ENCODE measurements at regions not wholly inside any gene's neighbourhood (a gene's known extent, or its start where the extent isn't known, plus 50 kb on each side); places are given as distances from the start of the nearest gene placed in this dataset.
A peak's percentile ranks its signal among the peaks of the same experiment; 100 is the strongest.

DNA sequence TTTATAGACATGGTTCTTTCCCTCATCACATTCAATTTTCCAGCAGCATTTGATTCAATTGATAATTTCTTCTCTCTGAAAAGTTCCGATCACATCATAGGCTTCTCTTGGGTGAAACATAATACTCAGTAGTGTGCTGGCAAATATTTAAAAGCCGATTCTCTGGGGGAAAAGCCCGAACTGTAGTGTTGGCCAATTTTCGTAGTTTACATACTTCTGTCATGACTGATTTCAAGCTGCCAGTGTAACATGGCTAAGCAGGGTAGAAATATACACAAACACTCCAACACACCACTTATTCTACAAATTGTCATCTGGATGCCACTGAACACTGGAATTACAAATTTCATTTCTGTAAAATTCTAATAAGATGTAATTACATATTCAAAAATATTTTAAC is 56.1 kb upstream of the FREM2 start:
- no peak for TF ChIP-seq EP300 (IDR thresholded peaks at IDR 0.05)
- TF ChIP-seq, protein P1, sequence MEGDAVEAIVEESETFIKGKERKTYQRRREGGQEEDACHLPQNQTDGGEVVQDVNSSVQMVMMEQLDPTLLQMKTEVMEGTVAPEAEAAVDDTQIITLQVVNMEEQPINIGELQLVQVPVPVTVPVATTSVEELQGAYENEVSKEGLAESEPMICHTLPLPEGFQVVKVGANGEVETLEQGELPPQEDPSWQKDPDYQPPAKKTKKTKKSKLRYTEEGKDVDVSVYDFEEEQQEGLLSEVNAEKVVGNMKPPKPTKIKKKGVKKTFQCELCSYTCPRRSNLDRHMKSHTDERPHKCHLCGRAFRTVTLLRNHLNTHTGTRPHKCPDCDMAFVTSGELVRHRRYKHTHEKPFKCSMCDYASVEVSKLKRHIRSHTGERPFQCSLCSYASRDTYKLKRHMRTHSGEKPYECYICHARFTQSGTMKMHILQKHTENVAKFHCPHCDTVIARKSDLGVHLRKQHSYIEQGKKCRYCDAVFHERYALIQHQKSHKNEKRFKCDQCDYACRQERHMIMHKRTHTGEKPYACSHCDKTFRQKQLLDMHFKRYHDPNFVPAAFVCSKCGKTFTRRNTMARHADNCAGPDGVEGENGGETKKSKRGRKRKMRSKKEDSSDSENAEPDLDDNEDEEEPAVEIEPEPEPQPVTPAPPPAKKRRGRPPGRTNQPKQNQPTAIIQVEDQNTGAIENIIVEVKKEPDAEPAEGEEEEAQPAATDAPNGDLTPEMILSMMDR (IDR thresholded peaks at IDR 0.05) = no peak
- TF ChIP-seq POLR2AphosphoS5 (IDR thresholded peaks at IDR 0.05) = peak; percentile 48
- no peak for TF ChIP-seq POLR2A (IDR thresholded peaks at IDR 0.05)

Data from gastroesophageal sphincter (tissue), 3 donors.